ENCODE measurements at regions not wholly inside any gene's neighbourhood (a gene's known extent, or its start where the extent isn't known, plus 50 kb on each side); places are given as distances from the start of the nearest gene placed in this dataset.

- no peak for ATAC-seq
These were observed 135.9 kb upstream of the FBN2 start for GRCh38 chr5:128673970-128674369.

DNA sequence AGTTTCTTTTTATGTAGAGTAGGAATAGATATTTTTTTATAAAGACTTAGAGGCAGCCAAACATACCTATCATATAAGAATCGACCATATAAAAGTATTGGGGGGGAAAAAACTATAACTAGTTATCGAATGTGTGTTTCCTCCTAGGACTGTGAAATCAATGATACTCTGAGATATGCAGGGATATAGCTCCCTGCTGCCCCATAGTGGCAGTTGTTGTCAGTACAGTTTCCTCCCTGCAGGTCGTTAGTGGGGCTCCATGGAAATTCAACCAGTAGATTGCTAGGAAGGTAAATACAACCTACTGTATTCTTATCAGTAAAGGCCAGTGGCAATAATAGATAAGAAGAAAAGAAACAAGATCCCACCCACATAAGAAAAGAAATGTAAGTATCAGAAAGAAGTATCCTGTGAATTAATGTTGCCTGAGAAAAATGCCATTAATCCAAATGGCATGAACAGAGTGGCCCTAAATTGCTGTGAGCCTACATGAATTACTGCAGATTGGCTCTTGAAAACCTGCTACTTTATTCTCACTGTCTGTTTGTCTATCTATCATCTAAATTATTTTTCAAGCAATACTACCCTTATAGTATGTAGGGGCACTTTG, 136.9 kb upstream of the FBN2 start:
- DNase-seq (ENCODE audit: low read depth, low spot score) (peak; percentile 15), ATAC-seq (no peak)
- no peak for TF ChIP-seq POLR2AphosphoS5 (IDR thresholded peaks at IDR 0.05; ENCODE audit: low read depth, low read length)
- no peak for TF ChIP-seq SIN3A (IDR thresholded peaks at IDR 0.05; ENCODE audit: borderline replicate concordance, insufficient read depth, low read depth, low read length)
- TF ChIP-seq, protein P1, sequence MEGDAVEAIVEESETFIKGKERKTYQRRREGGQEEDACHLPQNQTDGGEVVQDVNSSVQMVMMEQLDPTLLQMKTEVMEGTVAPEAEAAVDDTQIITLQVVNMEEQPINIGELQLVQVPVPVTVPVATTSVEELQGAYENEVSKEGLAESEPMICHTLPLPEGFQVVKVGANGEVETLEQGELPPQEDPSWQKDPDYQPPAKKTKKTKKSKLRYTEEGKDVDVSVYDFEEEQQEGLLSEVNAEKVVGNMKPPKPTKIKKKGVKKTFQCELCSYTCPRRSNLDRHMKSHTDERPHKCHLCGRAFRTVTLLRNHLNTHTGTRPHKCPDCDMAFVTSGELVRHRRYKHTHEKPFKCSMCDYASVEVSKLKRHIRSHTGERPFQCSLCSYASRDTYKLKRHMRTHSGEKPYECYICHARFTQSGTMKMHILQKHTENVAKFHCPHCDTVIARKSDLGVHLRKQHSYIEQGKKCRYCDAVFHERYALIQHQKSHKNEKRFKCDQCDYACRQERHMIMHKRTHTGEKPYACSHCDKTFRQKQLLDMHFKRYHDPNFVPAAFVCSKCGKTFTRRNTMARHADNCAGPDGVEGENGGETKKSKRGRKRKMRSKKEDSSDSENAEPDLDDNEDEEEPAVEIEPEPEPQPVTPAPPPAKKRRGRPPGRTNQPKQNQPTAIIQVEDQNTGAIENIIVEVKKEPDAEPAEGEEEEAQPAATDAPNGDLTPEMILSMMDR (IDR thresholded peaks at IDR 0.05): peak; percentile 68
- TF ChIP-seq, protein P2, sequence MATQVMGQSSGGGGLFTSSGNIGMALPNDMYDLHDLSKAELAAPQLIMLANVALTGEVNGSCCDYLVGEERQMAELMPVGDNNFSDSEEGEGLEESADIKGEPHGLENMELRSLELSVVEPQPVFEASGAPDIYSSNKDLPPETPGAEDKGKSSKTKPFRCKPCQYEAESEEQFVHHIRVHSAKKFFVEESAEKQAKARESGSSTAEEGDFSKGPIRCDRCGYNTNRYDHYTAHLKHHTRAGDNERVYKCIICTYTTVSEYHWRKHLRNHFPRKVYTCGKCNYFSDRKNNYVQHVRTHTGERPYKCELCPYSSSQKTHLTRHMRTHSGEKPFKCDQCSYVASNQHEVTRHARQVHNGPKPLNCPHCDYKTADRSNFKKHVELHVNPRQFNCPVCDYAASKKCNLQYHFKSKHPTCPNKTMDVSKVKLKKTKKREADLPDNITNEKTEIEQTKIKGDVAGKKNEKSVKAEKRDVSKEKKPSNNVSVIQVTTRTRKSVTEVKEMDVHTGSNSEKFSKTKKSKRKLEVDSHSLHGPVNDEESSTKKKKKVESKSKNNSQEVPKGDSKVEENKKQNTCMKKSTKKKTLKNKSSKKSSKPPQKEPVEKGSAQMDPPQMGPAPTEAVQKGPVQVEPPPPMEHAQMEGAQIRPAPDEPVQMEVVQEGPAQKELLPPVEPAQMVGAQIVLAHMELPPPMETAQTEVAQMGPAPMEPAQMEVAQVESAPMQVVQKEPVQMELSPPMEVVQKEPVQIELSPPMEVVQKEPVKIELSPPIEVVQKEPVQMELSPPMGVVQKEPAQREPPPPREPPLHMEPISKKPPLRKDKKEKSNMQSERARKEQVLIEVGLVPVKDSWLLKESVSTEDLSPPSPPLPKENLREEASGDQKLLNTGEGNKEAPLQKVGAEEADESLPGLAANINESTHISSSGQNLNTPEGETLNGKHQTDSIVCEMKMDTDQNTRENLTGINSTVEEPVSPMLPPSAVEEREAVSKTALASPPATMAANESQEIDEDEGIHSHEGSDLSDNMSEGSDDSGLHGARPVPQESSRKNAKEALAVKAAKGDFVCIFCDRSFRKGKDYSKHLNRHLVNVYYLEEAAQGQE (IDR thresholded peaks at IDR 0.05; ENCODE audit: insufficient read depth in 1 of 2, low read depth in 2 of 2, low read length in 1 of 2): no peak
- TF ChIP-seq TCF7L2 (IDR thresholded peaks at IDR 0.05; ENCODE audit: low read depth, low read length): no peak
- Histone ChIP-seq H3K36me3 (ENCODE audit: control insufficient read depth, insufficient read depth, low read length) (no peaks in the 10 kb centered on the region; the same call in 1 of the 2 replicates), H3K27ac (ENCODE audit: low read length) (no peak overlapping the region), H3K27me3 (ENCODE audit: control insufficient read depth, insufficient read depth, low read length) (no peaks in the 10 kb centered on the region), H3K9me3 (ENCODE audit: control insufficient read depth, insufficient read depth, low read depth, low read length) (no peaks in the 10 kb centered on the region), H3K4me3 (ENCODE audit: low read depth in 2 of 2, low read length in 2 of 2) (no peak overlapping the region), H3K4me1 (ENCODE audit: control insufficient read depth, insufficient read depth, low read length) (no peaks in the 10 kb centered on the region)
- no TSS peak for BruUV-seq (replicated peaks)
- CTCF ChIA-PET: no interaction called here
- in situ Hi-C loops (cut with HindIII; ENCODE audit: low pct_unique_long_range_greater_than_20kb, low sequenced_read_pairs) (no loop called here), intact Hi-C loops (cut with micrococcal nuclease; ENCODE audit: unreplicated experiment) (loop anchor here (2.0 kb wide), 1 partner anchor 460 kb away; no protein-coding TSS in a partner anchor)
- POLR2A ChIA-PET: no interaction called here

More at GRCh38 chr5:128673970-128674369, 135.9 kb upstream of the FBN2 start:
- CTCF ChIA-PET: no interaction called here
- TF ChIP-seq SIN3A (IDR thresholded peaks at IDR 0.05; ENCODE audit: borderline replicate concordance, insufficient read depth, low read depth, low read length): no peak
- TF ChIP-seq, protein P2 (IDR thresholded peaks at IDR 0.05; ENCODE audit: insufficient read depth in 1 of 2, low read depth in 2 of 2, low read length in 1 of 2): no peak
- TF ChIP-seq, protein P1 (IDR thresholded peaks at IDR 0.05): no peak
- TF ChIP-seq POLR2AphosphoS5 (IDR thresholded peaks at IDR 0.05; ENCODE audit: low read depth, low read length): no peak
- TF ChIP-seq TCF7L2 (IDR thresholded peaks at IDR 0.05; ENCODE audit: low read depth, low read length): no peak
- no peaks in the 10 kb centered on the region; the same call in 1 of the 2 replicates for H3K36me3 ChIP-seq (ENCODE audit: control insufficient read depth, insufficient read depth, low read length)
- intact Hi-C loops (cut with micrococcal nuclease; ENCODE audit: unreplicated experiment) (loop anchor here (2.0 kb wide), 1 partner anchor 459 kb away; no protein-coding TSS in a partner anchor), in situ Hi-C loops (cut with HindIII; ENCODE audit: low pct_unique_long_range_greater_than_20kb, low sequenced_read_pairs) (no loop called here)
- no peaks in the 10 kb centered on the region for H3K9me3 ChIP-seq (ENCODE audit: control insufficient read depth, insufficient read depth, low read depth, low read length)
- H3K27ac ChIP-seq (ENCODE audit: low read length): no peak overlapping the region
- no peaks in the 10 kb centered on the region for H3K4me1 ChIP-seq (ENCODE audit: control insufficient read depth, insufficient read depth, low read length)
- H3K4me3 ChIP-seq (ENCODE audit: low read depth in 2 of 2, low read length in 2 of 2): no peak overlapping the region
- BruUV-seq (replicated peaks): no TSS peak
- no peaks in the 10 kb centered on the region for H3K27me3 ChIP-seq (ENCODE audit: control insufficient read depth, insufficient read depth, low read length)
- POLR2A ChIA-PET: no interaction called here
- DNase-seq (ENCODE audit: low read depth, low spot score): no peak
